ENCODE measurements at regions not wholly inside any gene's neighbourhood (a gene's known extent, or its start where the extent isn't known, plus 50 kb on each side); places are given as distances from the start of the nearest gene placed in this dataset.
"Not testable (repeated sequence)": the region's sequence is repeated elsewhere in the genome, so short reads cannot be mapped to it uniquely, and the experiment has no call there.

DNA sequence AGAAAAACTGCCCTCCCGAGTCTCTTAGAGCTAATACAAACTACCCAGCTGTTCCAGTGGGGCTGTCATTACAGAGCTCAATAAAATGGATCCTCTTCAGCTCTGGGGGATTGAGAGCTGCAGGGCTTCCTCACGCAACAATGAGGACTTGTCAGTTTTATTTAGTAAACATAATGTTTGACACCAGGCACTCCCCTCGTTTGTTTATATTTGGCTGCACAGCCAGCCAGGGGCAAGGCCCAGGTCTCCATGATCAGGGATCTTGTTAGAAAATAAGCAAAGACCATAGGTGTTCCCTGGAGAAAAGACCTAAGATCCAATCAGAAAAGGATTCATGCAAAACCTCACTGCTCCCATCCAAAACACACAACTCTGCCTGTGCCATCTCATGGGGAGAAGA, 158.2 kb downstream of the C1D start:
- no peak overlapping the region for H3K4me3 ChIP-seq (ENCODE audit: low read depth in 1 of 3, low read length in 3 of 3)

GRCh38 chr2:67904966-67905365, 157.8 kb downstream of the C1D start:
- DNase-seq (ENCODE audit: low spot score) = no peak
- Histone ChIP-seq H3K4me3 (ENCODE audit: low read depth in 1 of 3, low read length in 3 of 3) (no peak overlapping the region), H3K27ac (ENCODE audit: low read depth in 1 of 2, low read length in 2 of 2) (no peak overlapping the region), H3K36me3 (ENCODE audit: control insufficient read depth in 4 of 4, insufficient read depth in 3 of 4, low read depth in 1 of 4, low read length in 3 of 4) (no peaks in the 10 kb centered on the region), H3K27me3 (ENCODE audit: control insufficient read depth in 4 of 4, insufficient read depth in 4 of 4, low read length in 3 of 4) (peaks cover 0 to 8% (median 0%) of the 10 kb centered on the region in 4 donors), H3K4me1 (ENCODE audit: control insufficient read depth in 4 of 4, insufficient read depth in 4 of 4, low read length in 3 of 4) (no peaks in the 10 kb centered on the region), H3K9ac (ENCODE audit: low read depth in 1 of 2, low read length in 2 of 2) (no peak overlapping the region), H3K9me3 (ENCODE audit: control insufficient read depth in 4 of 4, low read length in 3 of 4) (peaks cover 0 to 2% (median 0%) of the 10 kb centered on the region in 4 donors)
- no peak for TF ChIP-seq TAF1 (conservative IDR thresholded peaks at IDR 0.05)
- no peak for TF ChIP-seq GABPA (IDR thresholded peaks at IDR 0.05 in 1 of 2, conservative IDR thresholded peaks at IDR 0.05 in 1 of 2)
- TF ChIP-seq, protein P1, sequence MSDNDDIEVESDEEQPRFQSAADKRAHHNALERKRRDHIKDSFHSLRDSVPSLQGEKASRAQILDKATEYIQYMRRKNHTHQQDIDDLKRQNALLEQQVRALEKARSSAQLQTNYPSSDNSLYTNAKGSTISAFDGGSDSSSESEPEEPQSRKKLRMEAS (IDR thresholded peaks at IDR 0.05) = no peak
- no peak for TF ChIP-seq REST (IDR thresholded peaks at IDR 0.05)
- TF ChIP-seq, protein P2, sequence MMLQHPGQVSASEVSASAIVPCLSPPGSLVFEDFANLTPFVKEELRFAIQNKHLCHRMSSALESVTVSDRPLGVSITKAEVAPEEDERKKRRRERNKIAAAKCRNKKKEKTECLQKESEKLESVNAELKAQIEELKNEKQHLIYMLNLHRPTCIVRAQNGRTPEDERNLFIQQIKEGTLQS (IDR thresholded peaks at IDR 0.05) = no peak
- no peak for TF ChIP-seq RXRA (IDR thresholded peaks at IDR 0.05)
- 72% methylated on average over 4 of the region's 4 CpGs for WGBS

More for the DNA sequence above, 158.2 kb downstream of the C1D start:
- 58% methylated on average over 3 of the region's 3 CpGs for WGBS
- Histone ChIP-seq H3K9ac (ENCODE audit: low read depth in 1 of 2, low read length in 2 of 2) (no peak overlapping the region), H3K27me3 (ENCODE audit: control insufficient read depth in 4 of 4, insufficient read depth in 4 of 4, low read length in 3 of 4) (peaks cover 0 to 8% (median 0%) of the 10 kb centered on the region in 4 donors), H3K27ac (ENCODE audit: low read depth in 1 of 2, low read length in 2 of 2) (no peak overlapping the region), H3K9me3 (ENCODE audit: control insufficient read depth in 4 of 4, low read length in 3 of 4) (peaks cover 0 to 2% (median 0%) of the 10 kb centered on the region in 4 donors), H3K36me3 (ENCODE audit: control insufficient read depth in 4 of 4, insufficient read depth in 3 of 4, low read depth in 1 of 4, low read length in 3 of 4) (no peaks in the 10 kb centered on the region), H3K4me1 (ENCODE audit: control insufficient read depth in 4 of 4, insufficient read depth in 4 of 4, low read length in 3 of 4) (no peaks in the 10 kb centered on the region)
- DNase-seq (ENCODE audit: low spot score) = no peak
- TF ChIP-seq FOXA2 (IDR thresholded peaks at IDR 0.05) = no peak

- H3K27ac ChIP-seq (ENCODE audit: low read depth in 1 of 2, low read length in 2 of 2); H3K4me1 ChIP-seq (ENCODE audit: control insufficient read depth in 4 of 4, insufficient read depth in 4 of 4, low read length in 3 of 4); DNase-seq (ENCODE audit: low spot score); H3K36me3 ChIP-seq (ENCODE audit: control insufficient read depth in 4 of 4, insufficient read depth in 3 of 4, low read depth in 1 of 4, low read length in 3 of 4); H3K9me3 ChIP-seq (ENCODE audit: control insufficient read depth in 4 of 4, low read length in 3 of 4); H3K27me3 ChIP-seq (ENCODE audit: control insufficient read depth in 4 of 4, insufficient read depth in 4 of 4, low read length in 3 of 4); H3K9ac ChIP-seq (ENCODE audit: low read depth in 1 of 2, low read length in 2 of 2); H3K4me3 ChIP-seq (ENCODE audit: low read depth in 1 of 3, low read length in 3 of 3): not testable (repeated sequence)
These were observed 156.3 kb downstream of the C1D start for GRCh38 chr2:67906547-67906946.

DNA sequence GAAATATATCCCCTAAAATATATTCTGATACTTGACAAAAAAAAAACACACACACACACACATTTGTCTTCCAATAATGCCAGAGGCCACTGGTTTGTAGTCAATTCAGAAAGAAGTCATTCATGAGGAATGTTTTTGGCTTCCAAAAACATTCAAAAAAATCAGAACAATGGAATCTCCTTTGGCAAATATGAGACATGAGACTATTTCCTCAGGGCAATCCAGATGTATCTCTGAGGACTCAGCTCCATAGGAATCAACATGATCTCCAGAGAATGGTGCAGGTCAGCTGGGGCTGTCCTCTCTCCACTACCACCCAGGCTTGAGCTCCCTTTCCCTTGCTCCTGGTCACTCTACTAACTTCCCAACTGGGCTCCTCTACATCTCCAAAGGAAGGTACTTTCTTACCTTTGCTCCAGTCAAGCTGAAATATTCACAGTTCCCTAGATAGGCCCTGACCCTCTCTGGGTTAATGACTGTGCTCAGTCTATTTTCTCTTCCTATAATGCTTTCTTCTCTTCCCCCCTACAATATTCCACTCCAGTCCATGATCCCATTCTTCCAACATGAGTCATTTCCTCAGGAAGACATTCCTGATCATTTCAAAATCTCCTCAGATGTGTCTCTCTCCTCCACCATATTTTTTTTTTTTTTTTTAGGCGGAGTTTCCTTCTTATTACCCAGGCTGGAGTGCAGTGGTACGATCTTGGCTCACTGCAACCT, 145.3 kb downstream of the C1D start:
- Histone ChIP-seq H3K36me3 (ENCODE audit: control insufficient read depth in 4 of 4, insufficient read depth in 3 of 4, low read depth in 1 of 4, low read length in 3 of 4) (no peaks in the 10 kb centered on the region), H3K27ac (ENCODE audit: low read depth in 1 of 2, low read length in 2 of 2) (no peak overlapping the region), H3K4me3 (ENCODE audit: low read depth in 1 of 3, low read length in 3 of 3) (no peak overlapping the region), H3K9me3 (ENCODE audit: control insufficient read depth in 4 of 4, low read length in 3 of 4) (no peaks in the 10 kb centered on the region), H3K4me1 (ENCODE audit: control insufficient read depth in 4 of 4, insufficient read depth in 4 of 4, low read length in 3 of 4) (no peaks in the 10 kb centered on the region), H3K9ac (ENCODE audit: low read depth in 1 of 2, low read length in 2 of 2) (no peak overlapping the region), H3K27me3 (ENCODE audit: control insufficient read depth in 4 of 4, insufficient read depth in 4 of 4, low read length in 3 of 4) (no peaks in the 10 kb centered on the region)
- DNase-seq (ENCODE audit: low spot score) = no peak
- 92% methylated on average over 2 of the region's 2 CpGs for WGBS
- no peak for TF ChIP-seq HNF4A (conservative IDR thresholded peaks at IDR 0.05)
- no peak for TF ChIP-seq RAD21 (IDR thresholded peaks at IDR 0.05)
- no peak for TF ChIP-seq HNF4G (IDR thresholded peaks at IDR 0.05)
- TF ChIP-seq, protein P2 (IDR thresholded peaks at IDR 0.05) = no peak
- TF ChIP-seq REST (IDR thresholded peaks at IDR 0.05) = no peak
- no peak for TF ChIP-seq GABPA (IDR thresholded peaks at IDR 0.05 in 1 of 2, conservative IDR thresholded peaks at IDR 0.05 in 1 of 2)
- no peak for TF ChIP-seq FOXA2 (IDR thresholded peaks at IDR 0.05)
- TF ChIP-seq ZBTB33 (IDR thresholded peaks at IDR 0.05) = no peak
